ENCODE measurements at regions not wholly inside any gene's neighbourhood (a gene's known extent, or its start where the extent isn't known, plus 50 kb on each side); places are given as distances from the start of the nearest gene placed in this dataset.

GRCh38 chr9:14517154-14517906 is 175.9 kb downstream of the ZDHHC21 start:
- DNase-seq: no peak

- DNase-seq: no peak
These were observed 176.6 kb downstream of the ZDHHC21 start for GRCh38 chr9:14516656-14517055.

GRCh38 chr9:14515571-14516198 is 177.5 kb downstream of the ZDHHC21 start:
- DNase-seq: no peak

- no peak for DNase-seq
These were observed 178.2 kb downstream of the ZDHHC21 start for GRCh38 chr9:14515049-14515448.

GRCh38 chr9:14512942-14513341 is 180.3 kb downstream of the ZDHHC21 start:
- DNase-seq: no peak

GRCh38 chr9:14511452-14511851 is 181.8 kb downstream of the ZDHHC21 start:
- no peak for DNase-seq

GRCh38 chr9:14508884-14509283 is 184.3 kb downstream of the ZDHHC21 start:
- DNase-seq: no peak

- no peak for DNase-seq
These were observed 187.4 kb upstream of the NFIB start for GRCh38 chr9:14501366-14501765.

- no peak for DNase-seq
These were observed 186.8 kb upstream of the NFIB start for GRCh38 chr9:14500705-14501104.

- no peak for DNase-seq
These were observed 186.0 kb upstream of the NFIB start for GRCh38 chr9:14499976-14500375.

GRCh38 chr9:14498824-14499223 is 184.9 kb upstream of the NFIB start:
- no peak for DNase-seq

GRCh38 chr9:14497476-14497875 is 183.5 kb upstream of the NFIB start:
- DNase-seq: no peak

GRCh38 chr9:14488421-14489190 is 174.7 kb upstream of the NFIB start:
- DNase-seq: no peak

GRCh38 chr9:14487547-14488185 is 173.7 kb upstream of the NFIB start:
- no peak for DNase-seq

GRCh38 chr9:14485366-14485765 is 171.4 kb upstream of the NFIB start:
- DNase-seq: no peak

GRCh38 chr9:14482856-14483255 is 168.9 kb upstream of the NFIB start:
- DNase-seq: no peak

- DNase-seq: no peak
These were observed 166.6 kb upstream of the NFIB start for GRCh38 chr9:14480526-14480925.

- DNase-seq: no peak
These were observed 165.2 kb upstream of the NFIB start for GRCh38 chr9:14479163-14479560.

GRCh38 chr9:14478175-14479162 is 164.5 kb upstream of the NFIB start:
- DNase-seq: no peak

- no peak for DNase-seq
These were observed 157.1 kb upstream of the NFIB start for GRCh38 chr9:14471041-14471440.

GRCh38 chr9:14467675-14468374 is 153.9 kb upstream of the NFIB start:
- no peak for DNase-seq
